GM19238 (cell line): ENCODE measurements at regions not wholly inside any gene's neighbourhood (a gene's known extent, or its start where the extent isn't known, plus 50 kb on each side); places are given as distances from the start of the nearest gene placed in this dataset.
"Not testable (repeated sequence)": the region's sequence is repeated elsewhere in the genome, so short reads cannot be mapped to it uniquely, and the experiment has no call there.

Experiments used
- DNase-seq: peaks from one replicate; pipeline ENCODE4 v3.0.0; 2011; ENCODE audit warnings: low spot score; ENCODE audit not compliant: insufficient read length

- no peak for DNase-seq
Observed at GRCh38 chr12:65675141-65675621, 149.1 kb upstream of the HMGA2 start.

GRCh38 chr12:65678172-65678571 is 146.1 kb upstream of the HMGA2 start:
- not testable (repeated sequence) for DNase-seq

- DNase-seq, result no peak
Observed at GRCh38 chr12:65681226-65681625, 143.1 kb upstream of the HMGA2 start.

DNA sequence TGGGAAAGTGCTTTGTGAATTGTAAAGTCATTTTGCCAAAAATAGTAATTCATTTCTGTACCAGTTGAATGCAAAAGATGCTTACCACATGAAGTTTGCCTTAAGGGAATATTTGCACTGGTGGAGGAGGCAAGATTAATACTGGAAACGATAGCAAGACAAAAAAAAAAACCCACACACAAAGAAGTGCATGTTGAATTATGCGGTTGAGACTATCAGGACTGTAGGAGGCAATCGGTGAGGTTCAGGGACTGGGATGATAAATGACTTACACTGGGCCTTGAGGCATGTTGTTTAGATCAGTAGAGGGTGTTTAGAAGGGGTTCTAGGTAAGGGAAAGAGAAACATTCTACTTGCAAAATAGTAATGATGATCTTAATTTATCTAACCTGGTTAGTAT is 142.2 kb upstream of the HMGA2 start:
- no peak for DNase-seq

DNA sequence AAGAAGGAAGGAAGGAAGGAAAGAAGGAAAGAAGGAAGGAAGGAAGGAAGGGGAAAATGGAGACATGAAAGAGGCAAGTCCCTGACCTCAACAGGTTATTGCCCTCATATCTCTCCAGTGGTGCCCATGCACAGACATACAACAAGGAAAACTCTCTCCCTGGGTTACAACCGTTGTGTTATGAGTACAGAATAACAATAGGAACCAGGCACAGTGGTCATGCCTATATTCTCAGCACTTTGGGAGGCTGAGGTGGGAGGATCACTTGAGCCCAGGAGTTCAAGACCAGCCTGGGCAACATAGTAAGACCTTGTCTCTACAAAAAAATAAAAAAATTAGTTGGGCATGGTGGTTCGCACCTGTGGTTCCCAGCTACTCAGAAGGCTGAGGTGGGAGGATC is 139.4 kb upstream of the HMGA2 start:
- no peak for DNase-seq

DNA sequence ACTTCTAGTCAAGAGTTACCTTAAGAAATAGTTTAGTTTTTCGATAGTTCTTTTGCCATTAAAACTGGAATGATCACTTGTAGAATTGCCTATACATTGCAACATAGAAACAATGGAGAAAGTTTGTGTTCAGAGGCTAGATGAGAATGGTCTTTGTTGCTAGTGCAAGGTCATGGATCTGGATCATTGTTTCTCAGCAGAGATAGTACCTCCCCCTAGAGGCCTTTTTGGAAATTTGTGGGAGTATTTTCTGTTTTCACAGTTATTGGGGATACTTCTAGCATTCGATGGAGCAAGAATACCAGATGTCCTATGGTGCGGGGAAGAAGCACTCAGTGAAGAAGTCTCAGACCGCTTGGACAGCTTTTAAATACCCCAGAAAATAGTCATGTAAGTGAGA is 138.8 kb upstream of the HMGA2 start:
- DNase-seq, result no peak

DNA sequence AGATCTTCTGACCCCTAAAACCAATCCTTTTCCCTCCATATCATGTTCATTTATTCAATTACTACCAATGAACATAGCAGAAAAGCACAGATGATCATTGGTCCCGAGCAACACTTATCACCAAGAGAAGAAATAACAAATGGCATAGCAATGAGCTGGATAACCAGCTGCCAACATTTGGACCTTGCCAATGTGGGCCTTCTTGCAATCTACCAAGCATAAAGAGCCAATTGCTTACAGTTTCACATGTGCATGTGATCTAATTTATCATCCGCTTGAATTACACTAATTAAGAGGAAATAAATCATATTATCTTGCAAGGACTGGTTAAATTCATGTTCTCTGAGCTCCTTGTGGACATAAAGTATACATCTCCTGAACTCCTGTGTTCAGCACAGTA is 134.8 kb upstream of the HMGA2 start:
- no peak for DNase-seq

DNA sequence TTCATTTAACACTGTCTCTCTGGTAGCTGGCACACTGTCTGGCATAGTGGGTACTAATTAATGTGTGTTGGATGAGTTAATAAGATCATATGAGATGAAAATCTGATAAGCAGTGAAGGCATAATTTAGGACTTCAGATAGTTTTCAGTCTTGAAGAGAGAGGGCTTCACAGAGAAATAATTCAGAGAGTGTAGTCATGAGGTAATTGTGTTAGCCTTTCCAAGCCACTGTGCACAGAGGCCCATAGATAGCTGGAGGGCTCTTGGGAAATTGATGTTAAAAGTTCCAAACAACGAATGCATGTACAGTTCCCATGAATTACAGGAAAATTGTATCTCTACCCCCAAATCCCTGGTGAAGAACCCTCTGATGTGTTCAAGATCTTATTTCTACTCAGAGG is 133.8 kb upstream of the HMGA2 start:
- DNase-seq, result no peak

- no peak for DNase-seq
Observed at GRCh38 chr12:65694130-65694529, 130.2 kb upstream of the HMGA2 start.

DNA sequence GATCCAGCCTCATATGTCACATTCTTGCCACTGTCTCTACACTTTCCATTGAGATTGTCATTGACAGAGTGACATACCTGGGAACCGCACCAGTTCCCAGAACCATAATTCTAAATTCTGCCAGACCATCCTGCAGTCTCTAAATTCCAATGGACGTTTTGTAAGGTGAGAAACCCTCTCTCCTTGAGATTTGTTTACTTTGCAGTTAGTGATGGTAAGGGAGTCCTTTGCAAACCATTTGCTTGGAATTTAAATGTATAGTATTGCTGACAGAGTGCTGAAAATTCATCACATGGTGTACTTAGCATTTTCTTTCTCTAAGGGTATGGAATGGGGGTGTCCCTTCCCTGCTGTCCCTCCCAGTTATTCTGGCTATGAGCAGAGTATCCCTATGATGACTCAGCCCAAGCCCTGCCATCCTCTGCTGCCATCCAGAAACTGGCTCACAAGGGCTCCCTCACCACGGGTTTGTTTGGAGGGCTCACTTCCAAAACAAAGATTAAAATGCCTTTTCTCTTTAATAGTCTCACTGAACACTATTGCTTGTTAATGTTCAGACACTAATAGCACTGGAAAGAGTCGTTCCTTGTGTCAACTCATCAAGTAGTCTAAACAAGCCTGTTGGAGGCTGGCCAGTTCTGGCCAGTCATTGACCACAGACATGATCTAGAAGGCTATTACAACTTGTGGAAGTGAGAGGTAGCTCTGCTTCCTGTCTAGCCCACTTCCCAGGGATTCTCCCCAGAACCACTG is 129.0 kb upstream of the HMGA2 start:
- no peak for DNase-seq

DNA sequence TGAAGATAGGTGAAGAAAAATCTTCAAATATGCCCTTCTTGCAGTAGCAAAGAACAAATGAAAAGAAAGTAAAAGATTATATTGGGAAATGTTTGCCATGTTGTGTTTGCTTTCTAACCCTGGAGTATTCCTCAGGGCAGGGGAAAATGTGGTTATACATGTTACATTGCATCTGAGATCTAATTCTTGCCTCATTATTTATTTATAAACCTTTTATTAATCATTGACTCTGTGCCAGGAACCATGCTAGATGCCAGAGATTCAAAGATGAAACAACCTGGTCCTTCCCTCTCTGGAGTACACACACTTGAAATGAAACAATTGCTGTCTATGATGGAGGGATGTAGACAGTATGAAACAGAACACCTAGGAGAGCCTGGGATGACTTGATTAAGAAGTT is 128.1 kb upstream of the HMGA2 start:
- no peak for DNase-seq

- no peak for DNase-seq
Observed at GRCh38 chr12:65699251-65699650, 125.0 kb upstream of the HMGA2 start.

DNA sequence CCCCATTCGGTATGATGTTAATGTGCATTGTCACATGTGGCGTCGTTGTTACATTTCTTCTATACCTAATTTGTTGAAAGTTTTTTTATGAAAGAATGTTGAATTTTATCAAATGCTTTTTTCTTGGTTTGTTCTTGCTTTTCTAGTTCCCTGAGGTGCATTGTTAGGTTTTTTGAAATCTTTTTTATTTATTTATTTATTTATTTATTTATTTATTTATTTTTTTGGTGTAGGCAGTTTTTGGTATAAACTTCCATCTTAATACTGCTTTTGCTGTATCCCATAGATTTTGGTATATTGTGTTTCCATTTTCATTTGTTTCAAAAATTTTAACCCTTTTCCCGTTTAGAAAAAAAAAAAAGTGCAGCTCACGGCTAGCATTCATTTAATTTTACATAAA is 121.1 kb upstream of the HMGA2 start:
- no peak for DNase-seq

DNA sequence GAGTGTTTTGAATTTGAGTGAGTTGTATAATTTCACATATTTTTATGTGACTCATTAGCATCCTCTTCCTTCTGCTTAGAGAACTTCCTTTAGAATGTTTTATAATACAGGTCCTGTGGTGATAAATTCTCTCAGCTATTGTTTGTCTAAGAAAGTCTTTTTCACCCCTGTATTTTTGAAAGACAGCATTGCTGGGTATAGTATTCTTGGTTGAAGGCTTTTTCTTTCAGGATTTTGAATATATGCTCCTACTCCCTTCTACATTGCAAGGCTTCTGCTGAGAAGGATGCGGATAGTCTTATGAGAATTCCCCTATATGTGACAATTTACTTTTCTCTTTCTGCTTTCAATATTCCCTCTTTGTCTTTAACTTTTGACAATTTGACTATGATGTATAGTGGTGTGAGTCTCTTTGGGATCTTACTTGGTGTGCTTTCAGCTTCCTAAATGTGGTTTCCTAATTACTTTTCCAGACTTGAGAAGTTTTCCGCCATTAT is 118.9 kb upstream of the HMGA2 start:
- DNase-seq, result no peak

GRCh38 chr12:65707051-65707450 is 117.2 kb upstream of the HMGA2 start:
- no peak for DNase-seq

DNA sequence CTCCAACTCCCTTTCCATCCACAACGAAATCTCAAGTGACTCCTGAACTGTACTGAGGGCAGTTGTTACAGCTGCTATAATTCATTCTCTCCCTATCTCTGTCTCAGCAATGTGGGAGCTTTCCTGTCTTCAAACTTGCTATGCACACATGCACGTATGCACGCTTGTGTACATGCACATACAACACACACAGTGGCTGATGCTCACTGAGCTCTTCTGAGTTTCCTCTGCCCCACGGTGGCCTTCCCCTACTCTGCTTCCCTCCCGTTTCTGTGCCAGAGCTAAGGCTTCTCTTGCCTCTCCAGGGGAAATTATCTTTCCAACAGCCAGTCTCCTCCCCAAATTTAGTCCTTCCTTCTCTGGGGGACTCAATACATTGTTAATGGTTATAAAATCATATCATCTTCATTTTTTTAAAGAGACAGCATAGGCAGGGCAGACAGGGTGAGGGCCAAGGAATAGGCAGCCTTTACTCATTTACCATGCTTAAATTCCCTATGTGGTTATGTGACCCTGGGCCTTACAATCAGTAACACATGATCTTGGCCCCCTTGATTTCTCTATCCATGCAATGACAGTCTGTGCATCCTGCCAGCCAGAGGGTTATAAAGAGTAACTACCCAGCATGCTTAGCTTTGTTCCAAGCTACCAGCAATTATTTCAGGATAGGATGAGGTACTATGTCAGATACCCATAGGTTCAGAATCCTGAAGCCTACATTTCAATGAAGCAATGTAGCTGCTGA is 111.9 kb upstream of the HMGA2 start:
- DNase-seq, result no peak

GRCh38 chr12:65715961-65716360 is 108.3 kb upstream of the HMGA2 start:
- no peak for DNase-seq

DNA sequence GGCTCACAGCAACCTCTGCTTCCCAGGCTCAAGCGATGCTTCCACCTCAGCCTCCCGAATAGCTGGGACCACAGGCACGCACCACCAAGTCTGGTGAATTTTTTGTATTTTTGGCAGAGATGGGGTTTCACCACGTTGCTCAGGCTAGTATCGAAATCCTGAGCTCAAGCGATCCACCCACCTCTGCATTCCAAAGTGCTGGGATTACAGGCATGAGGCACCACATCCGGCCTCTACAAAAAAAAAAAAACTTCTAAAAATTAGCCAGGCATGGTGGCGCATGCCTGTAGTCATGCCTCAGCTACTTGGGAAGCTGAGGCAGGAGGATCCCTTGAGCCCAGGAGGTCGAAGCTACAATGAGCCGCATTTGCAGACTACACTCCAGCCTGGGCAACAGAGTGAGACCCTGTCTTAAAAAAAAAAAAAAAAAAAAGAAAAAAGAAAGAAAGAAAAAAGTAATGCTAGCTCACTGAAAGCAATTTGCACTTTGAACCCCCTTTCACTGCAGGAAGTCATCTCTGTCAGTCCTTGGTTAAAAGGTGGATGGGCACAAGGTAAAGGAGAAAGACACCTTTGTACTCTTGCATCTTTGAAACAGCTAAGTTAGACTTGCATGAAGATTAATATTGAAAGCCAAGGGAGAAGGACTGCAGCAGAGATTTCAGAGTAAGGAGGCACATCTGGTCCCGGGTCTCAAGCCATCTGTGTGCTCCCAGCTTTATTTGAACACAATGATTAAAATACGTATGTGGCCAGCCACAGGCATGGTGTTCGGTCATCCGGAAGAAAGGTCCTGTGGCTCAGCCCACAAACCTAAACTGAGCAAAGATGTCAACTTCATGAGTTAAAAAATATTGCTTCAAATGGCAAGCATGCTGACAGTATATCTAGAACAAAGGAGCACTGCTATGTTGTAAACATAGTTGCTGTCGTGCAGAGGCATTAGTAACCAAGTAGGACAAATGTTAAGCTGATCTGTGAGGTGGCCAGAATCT is 103.8 kb upstream of the HMGA2 start:
- no peak for DNase-seq

- DNase-seq, result no peak
Observed at GRCh38 chr12:65721541-65722190, 102.6 kb upstream of the HMGA2 start.

- DNase-seq, result no peak
Observed at GRCh38 chr12:65725376-65725775, 98.9 kb upstream of the HMGA2 start.

- no peak for DNase-seq
Observed at GRCh38 chr12:65728455-65728847, 95.8 kb upstream of the HMGA2 start.
